ENCODE measurements at regions not wholly inside any gene's neighbourhood (a gene's known extent, or its start where the extent isn't known, plus 50 kb on each side); places are given as distances from the start of the nearest gene placed in this dataset.

DNA sequence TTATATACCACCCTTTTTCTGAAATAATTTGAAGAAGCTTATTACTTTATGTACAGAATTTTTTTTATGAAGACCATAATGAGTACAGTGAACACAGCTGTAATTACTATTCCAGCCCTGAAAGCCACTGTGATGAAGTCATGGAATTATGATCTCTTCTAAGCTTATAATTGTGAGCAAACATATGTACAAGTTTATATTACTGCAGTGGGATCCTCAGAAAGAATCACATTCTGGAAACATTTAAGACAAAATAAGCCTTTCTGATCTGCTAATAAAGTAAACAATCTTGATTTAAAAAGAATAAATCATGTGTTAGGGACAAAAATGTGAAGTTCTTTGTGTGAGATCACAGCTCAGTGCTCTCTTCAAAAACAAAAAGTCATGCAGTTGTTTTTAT is 560.4 kb downstream of the CD109 start:
- no peak for TF ChIP-seq CTCF (IDR thresholded peaks at IDR 0.05)
- no peak for TF ChIP-seq POLR2A (IDR thresholded peaks at IDR 0.05)
